MCF 10A (cell line): ENCODE measurements at regions not wholly inside any gene's neighbourhood (a gene's known extent, or its start where the extent isn't known, plus 50 kb on each side); places are given as distances from the start of the nearest gene placed in this dataset.

Experiments
- BruUV-seq: library from RNA; stranded (reverse); fragments of 400-500 nt; replicated peaks from 2 replicates; lab custom pipeline; 2021; lab: Mats Ljungman, UMichigan
- CTCF ChIA-PET: fragments of 300-600 bp; sonication (Branson Sonifier 250); formaldehyde crosslinking; extraction: SDS; loops from one replicate; lab custom pipeline; 2021; ENCODE audit warnings: antibody characterized with exemption, inconsistent platforms; lab: Yijun Ruan, JAX
- POLR2A ChIA-PET: fragments of 300-600, 350-650 bp; sonication (Branson Sonifier 250); formaldehyde crosslinking; extraction: SDS; loops from one replicate; lab custom pipeline; 2020; ENCODE audit warnings: antibody characterized with exemption, inconsistent platforms; lab: Yijun Ruan, JAX
- DNase-seq: peaks from one replicate; pipeline ENCODE4 v3.0.0-alpha.2; 2018; ENCODE audit not compliant: unreplicated experiment
- H3K27ac Mint-ChIP-seq: one replicate; pipeline ENCODE4 v1.8.0; 2022; ENCODE audit warnings: mild to moderate bottlenecking, low read depth, mixed read lengths; ENCODE audit not compliant: unreplicated experiment
- H3K27me3 Mint-ChIP-seq: one replicate; pipeline ENCODE4 v1.8.0; 2022; ENCODE audit warnings: mixed read lengths; ENCODE audit not compliant: insufficient read depth, unreplicated experiment
- H3K36me3 Mint-ChIP-seq: one replicate; pipeline ENCODE4 v1.8.0; 2022; ENCODE audit warnings: mild to moderate bottlenecking, moderate library complexity, mixed read lengths; ENCODE audit not compliant: insufficient read depth, unreplicated experiment
- H3K4me1 Mint-ChIP-seq: one replicate; pipeline ENCODE4 v1.8.0; 2022; ENCODE audit warnings: mixed read lengths; ENCODE audit not compliant: insufficient read depth, unreplicated experiment
- H3K4me3 Mint-ChIP-seq: one replicate; pipeline ENCODE4 v1.8.0; 2022; ENCODE audit warnings: mild to moderate bottlenecking, moderate library complexity, mixed read lengths; ENCODE audit not compliant: unreplicated experiment
- H3K9me3 Mint-ChIP-seq: one replicate; pipeline ENCODE4 v1.8.0; 2022; ENCODE audit warnings: mixed read lengths; ENCODE audit not compliant: unreplicated experiment
- CTCF ChIP-seq: fragments of 200-600 bp; IDR thresholded peaks from one replicate; pipeline ENCODE4 v1.8.0; 2022; ENCODE audit warnings: antibody characterized with exemption, mild to moderate bottlenecking; ENCODE audit not compliant: unreplicated experiment
- intact Hi-C: fragments of 100-400 bp; cut with micrococcal nuclease; formaldehyde crosslinking; loops from 2 replicates; pipeline ENCODE4 v1.14.1; 2022

- Mint-ChIP-seq H3K36me3 (no peaks in the 10 kb centered on the region), H3K4me3 (no peak overlapping the region), H3K9me3 (no peaks in the 10 kb centered on the region), H3K27me3 (no peaks in the 10 kb centered on the region), H3K27ac (no peak overlapping the region), H3K4me1 (no peaks in the 10 kb centered on the region)
- no peak for DNase-seq
- ChIA-PET CTCF (no interaction called here), POLR2A (no interaction called here)
- BruUV-seq, result no TSS peak
- intact Hi-C loops, result no loop called here
- TF ChIP-seq CTCF, result no peak
These were observed 599.9 kb upstream of the ZNF608 start for GRCh38 chr5:125346316-125346715.

GRCh38 chr5:125348221-125348692 lies 601.8 kb upstream of the ZNF608 start:
- no peaks in the 10 kb centered on the region for H3K4me1 Mint-ChIP-seq
- no peaks in the 10 kb centered on the region for H3K9me3 Mint-ChIP-seq
- BruUV-seq, result no TSS peak
- no peak for TF ChIP-seq CTCF
- CTCF ChIA-PET, result no interaction called here
- intact Hi-C loops, result no loop called here
- POLR2A ChIA-PET, result interaction anchor here (0.7 kb wide), 1 partner anchor 61 kb away, joined by 3 read pairs; no protein-coding TSS in a partner anchor
- no peak overlapping the region for H3K4me3 Mint-ChIP-seq
- H3K36me3 Mint-ChIP-seq, result no peaks in the 10 kb centered on the region
- no peak overlapping the region for H3K27ac Mint-ChIP-seq
- H3K27me3 Mint-ChIP-seq, result no peaks in the 10 kb centered on the region
- no peak for DNase-seq

DNA sequence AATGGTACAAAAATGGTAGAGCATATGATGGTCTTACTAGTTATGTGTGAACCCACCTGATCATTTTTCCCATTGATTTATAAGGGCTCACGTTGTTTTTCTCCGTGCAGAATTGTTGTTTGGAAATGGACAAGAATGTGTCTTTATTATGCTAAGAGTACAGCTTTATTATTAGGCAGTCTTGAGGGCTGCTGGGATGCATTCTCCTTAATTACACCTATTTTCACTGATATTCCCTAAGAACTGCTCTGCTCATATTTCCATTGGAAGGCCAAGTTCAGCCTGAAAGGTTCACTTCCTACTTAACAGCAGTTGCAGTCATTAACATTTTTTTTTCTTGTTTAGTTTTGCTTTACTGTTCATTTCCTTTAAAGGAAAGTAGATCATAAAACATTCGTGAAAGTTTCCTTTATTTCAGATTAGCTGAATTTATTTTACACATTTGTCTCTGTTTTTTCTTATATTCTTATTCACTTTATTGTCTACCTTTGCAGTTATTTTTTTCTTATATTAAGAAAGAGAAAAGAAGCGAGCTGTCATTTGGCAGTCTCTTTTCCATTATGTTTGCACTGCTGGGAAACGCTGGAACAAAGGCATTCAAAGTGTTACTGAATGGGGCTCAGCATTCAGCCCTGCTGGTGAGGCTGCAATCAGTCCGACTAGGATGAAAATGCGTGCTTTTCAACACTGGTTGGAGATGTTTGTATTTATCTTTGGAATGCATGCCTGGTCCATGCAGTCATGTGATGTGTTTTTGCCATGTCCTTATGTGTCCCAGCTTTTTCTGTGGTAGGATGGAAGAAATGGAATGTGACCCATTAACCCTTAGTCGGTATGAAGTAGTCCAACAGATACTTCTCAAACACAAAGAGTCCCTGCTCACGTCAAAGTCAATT lies 602.7 kb upstream of the ZNF608 start:
- no peak for DNase-seq
- ChIA-PET POLR2A (interaction anchor here (1.5 kb wide), 1 partner anchor 25 kb away, joined by 3 read pairs; no protein-coding TSS in a partner anchor), CTCF (interaction anchor here (0.7 kb wide), 1 partner anchor 66 kb away, joined by 4 read pairs; no protein-coding TSS in a partner anchor)
- Mint-ChIP-seq H3K27ac (no peak overlapping the region), H3K4me1 (no peaks in the 10 kb centered on the region), H3K9me3 (peaks cover 1% of the 10 kb centered on the region), H3K27me3 (no peaks in the 10 kb centered on the region), H3K36me3 (no peaks in the 10 kb centered on the region), H3K4me3 (no peak overlapping the region)
- intact Hi-C loops, result no loop called here
- no peak for TF ChIP-seq CTCF
- BruUV-seq, result no TSS peak

- peak; percentile 34 for DNase-seq
- Mint-ChIP-seq H3K27ac (no peak overlapping the region), H3K4me3 (no peak overlapping the region), H3K9me3 (peaks cover 10% of the 10 kb centered on the region), H3K36me3 (no peaks in the 10 kb centered on the region), H3K27me3 (no peaks in the 10 kb centered on the region), H3K4me1 (peaks cover 7% of the 10 kb centered on the region)
- intact Hi-C loops, result no loop called here
- no TSS peak for BruUV-seq
- TF ChIP-seq CTCF, result no peak
- ChIA-PET CTCF (interaction anchor here (0.6 kb wide), 1 partner anchor 69 kb away, joined by 3 read pairs; no protein-coding TSS in a partner anchor), POLR2A (no interaction called here)
These were observed 611.2 kb upstream of the ZNF608 start for GRCh38 chr5:125357660-125358059.
